DND-41 (cell line): ENCODE measurements at regions not wholly inside any gene's neighbourhood (a gene's known extent, or its start where the extent isn't known, plus 50 kb on each side); places are given as distances from the start of the nearest gene placed in this dataset.

Experiments used
- ATAC-seq: fragments of 200-7000 bp; cut with Tn5 transposase; 3 replicates; pipeline ENCODE4 v1.9.1; 2021; ENCODE audit warnings: low read depth; ENCODE audit not compliant: insufficient read depth
- DNase-seq: peaks from one replicate; pipeline ENCODE4 v3.0.0-alpha.2; 2020
- H2AFZ ChIP-seq: 2 replicates; pipeline ENCODE4 v1.6.0; 2012; ENCODE audit warnings: low read depth, low read length
- H3K27ac ChIP-seq: 2 replicates; pipeline ENCODE4 v1.5.1; 2012; ENCODE audit warnings: low read length, inconsistent platforms
- H3K27me3 ChIP-seq: fragments of 200-600 bp; sonication (generic); 2 replicates; pipeline ENCODE4 v1.6.0; 2012; ENCODE audit warnings: low read length, mild to moderate bottlenecking, inconsistent platforms; ENCODE audit not compliant: insufficient read depth, poor library complexity
- H3K36me3 ChIP-seq: 2 replicates; pipeline ENCODE4 v1.5.1; 2012; ENCODE audit warnings: low read length, inconsistent platforms; ENCODE audit not compliant: insufficient read depth
- H3K4me1 ChIP-seq: 2 replicates; pipeline ENCODE4 v1.5.1; 2012; ENCODE audit warnings: mild to moderate bottlenecking, low read length; ENCODE audit not compliant: insufficient read depth
- H3K4me2 ChIP-seq: 2 replicates; pipeline ENCODE4 v1.6.0; 2012; ENCODE audit warnings: mild to moderate bottlenecking, moderate library complexity, low read length, inconsistent platforms; ENCODE audit not compliant: insufficient read depth
- H3K4me3 ChIP-seq, 2 experiments: fragments of 200-600 bp in 1 of 2; shearing (Covaris generic) in 1 of 2; 2 replicates each; pipeline ENCODE4 v1.5.1; 2012 to 2016; ENCODE audit warnings: inconsistent platforms in 2 of 2, low read length in 2 of 2, mild to moderate bottlenecking in 2 of 2, low read depth in 1 of 2, moderate library complexity in 1 of 2
- H3K79me2 ChIP-seq: 2 replicates; pipeline ENCODE4 v1.6.0; 2012; ENCODE audit warnings: low read length, inconsistent platforms; ENCODE audit not compliant: insufficient read depth
- H3K9ac ChIP-seq: 2 replicates; pipeline ENCODE4 v1.6.0; 2012; ENCODE audit warnings: low read depth, mild to moderate bottlenecking, inconsistent platforms, low read length, moderate library complexity
- H3K9me3 ChIP-seq: 2 replicates; pipeline ENCODE4 v1.5.1; 2012; ENCODE audit warnings: low read length, moderate library complexity, mild to moderate bottlenecking, inconsistent platforms; ENCODE audit not compliant: insufficient read depth, severe bottlenecking
- H4K20me1 ChIP-seq: 2 replicates; pipeline ENCODE4 v1.6.0; 2012; ENCODE audit warnings: low read length; ENCODE audit not compliant: insufficient read depth
- EZH2 ChIP-seq: IDR thresholded peaks from 3 replicates; pipeline ENCODE4 v1.6.1; 2012; ENCODE audit warnings: borderline replicate concordance, low read depth, mild to moderate bottlenecking, moderate library complexity, low read length, inconsistent platforms; ENCODE audit not compliant: severe bottlenecking
- TF ChIP-seq, protein P1 (sequence below): IDR thresholded peaks from 2 replicates; pipeline ENCODE4 v1.5.1; 2012; ENCODE audit warnings: borderline replicate concordance, low read length, moderate library complexity, mild to moderate bottlenecking; ENCODE audit not compliant: poor library complexity, severe bottlenecking; ENCODE audit errors: extremely low read depth

DNA sequence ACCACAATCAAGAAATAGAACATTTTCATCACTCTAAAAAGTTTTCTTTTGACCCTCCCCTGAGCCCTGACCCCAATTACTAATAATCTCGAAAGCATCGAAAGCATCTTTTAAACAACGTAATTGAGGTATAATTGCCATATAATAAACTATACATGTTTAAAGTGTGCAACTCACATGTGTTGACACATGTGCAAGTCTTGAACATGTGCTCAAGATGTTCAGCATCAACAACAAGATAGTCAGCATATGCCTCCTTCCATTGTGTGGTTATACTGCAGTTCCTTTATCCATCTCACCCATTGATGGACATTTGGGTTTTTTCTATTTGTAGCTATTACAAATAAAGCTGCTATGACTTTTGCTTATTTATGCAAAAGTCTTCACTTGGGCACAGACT, 90.7 kb downstream of the RIPK4 start:
- Histone ChIP-seq H3K27me3 (no peaks in the 10 kb centered on the region), H4K20me1 (no peaks in the 10 kb centered on the region), H3K9ac (no peak overlapping the region), H3K79me2 (no peaks in the 10 kb centered on the region), H3K36me3 (no peaks in the 10 kb centered on the region), H3K4me3 (no peak overlapping the region), H2AFZ (no peak overlapping the region), H3K27ac (no peak overlapping the region), H3K4me2 (no peak overlapping the region), H3K9me3 (no peaks in the 10 kb centered on the region), H3K4me1 (peaks cover 8% of the 10 kb centered on the region; the same call in 1 of the 2 replicates)
- DNase-seq (no peak), ATAC-seq (no peak)
- TF ChIP-seq EZH2, result no peak
- TF ChIP-seq, protein P1, sequence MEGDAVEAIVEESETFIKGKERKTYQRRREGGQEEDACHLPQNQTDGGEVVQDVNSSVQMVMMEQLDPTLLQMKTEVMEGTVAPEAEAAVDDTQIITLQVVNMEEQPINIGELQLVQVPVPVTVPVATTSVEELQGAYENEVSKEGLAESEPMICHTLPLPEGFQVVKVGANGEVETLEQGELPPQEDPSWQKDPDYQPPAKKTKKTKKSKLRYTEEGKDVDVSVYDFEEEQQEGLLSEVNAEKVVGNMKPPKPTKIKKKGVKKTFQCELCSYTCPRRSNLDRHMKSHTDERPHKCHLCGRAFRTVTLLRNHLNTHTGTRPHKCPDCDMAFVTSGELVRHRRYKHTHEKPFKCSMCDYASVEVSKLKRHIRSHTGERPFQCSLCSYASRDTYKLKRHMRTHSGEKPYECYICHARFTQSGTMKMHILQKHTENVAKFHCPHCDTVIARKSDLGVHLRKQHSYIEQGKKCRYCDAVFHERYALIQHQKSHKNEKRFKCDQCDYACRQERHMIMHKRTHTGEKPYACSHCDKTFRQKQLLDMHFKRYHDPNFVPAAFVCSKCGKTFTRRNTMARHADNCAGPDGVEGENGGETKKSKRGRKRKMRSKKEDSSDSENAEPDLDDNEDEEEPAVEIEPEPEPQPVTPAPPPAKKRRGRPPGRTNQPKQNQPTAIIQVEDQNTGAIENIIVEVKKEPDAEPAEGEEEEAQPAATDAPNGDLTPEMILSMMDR, result no peak

DNA sequence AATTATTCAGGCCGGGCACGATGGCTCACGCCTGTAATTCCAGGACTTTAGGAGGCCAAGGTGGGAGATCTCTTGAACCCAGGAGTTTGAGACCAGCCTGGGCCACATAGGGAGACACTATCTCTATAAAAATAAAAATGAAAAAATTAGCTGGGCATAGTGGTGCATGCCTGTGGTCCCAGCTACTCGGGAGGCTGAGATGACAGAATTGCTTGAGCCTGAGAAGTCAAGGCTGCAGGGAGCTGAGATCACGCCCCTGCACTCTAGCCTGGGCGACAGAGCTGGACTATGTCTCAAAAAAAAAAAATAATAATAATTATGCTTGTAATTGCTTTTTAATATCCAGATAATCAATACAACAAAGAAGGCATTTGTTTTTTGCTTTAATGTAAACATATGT, 91.3 kb downstream of the RIPK4 start:
- Histone ChIP-seq H3K4me1 (peaks cover 8% of the 10 kb centered on the region; the same call in 1 of the 2 replicates), H3K9ac (no peak overlapping the region), H2AFZ (no peak overlapping the region), H3K27ac (no peak overlapping the region), H3K79me2 (no peaks in the 10 kb centered on the region), H4K20me1 (no peaks in the 10 kb centered on the region), H3K36me3 (no peaks in the 10 kb centered on the region), H3K27me3 (no peaks in the 10 kb centered on the region), H3K4me3 (no peak overlapping the region), H3K4me2 (no peak overlapping the region), H3K9me3 (no peaks in the 10 kb centered on the region)
- DNase-seq, result no peak
- no peak for ATAC-seq
- no peak for TF ChIP-seq EZH2
- TF ChIP-seq, protein P1, result no peak

DNA sequence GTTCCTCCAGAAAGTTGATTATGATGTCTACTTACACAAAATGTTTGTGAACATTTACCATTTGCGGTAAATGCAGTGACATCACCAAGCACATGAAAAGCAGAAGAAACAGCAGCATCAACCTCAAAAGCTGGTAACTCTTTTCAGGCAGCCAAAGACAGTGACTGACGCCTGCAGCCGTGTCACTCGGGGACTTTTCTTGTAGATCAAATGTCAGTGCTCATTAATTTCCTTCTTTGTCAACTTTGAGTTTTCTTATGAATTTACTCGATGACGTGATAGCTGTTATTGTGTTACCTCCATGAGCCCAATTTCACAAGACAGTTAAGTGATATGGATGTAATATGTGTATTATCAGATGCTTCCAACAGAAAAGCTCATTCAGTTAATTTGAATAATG, 92.5 kb downstream of the RIPK4 start:
- no peak overlapping the region for H3K27ac ChIP-seq
- TF ChIP-seq, protein P1, result no peak
- no peak for TF ChIP-seq EZH2
- ATAC-seq, result no peak

More for the DNA sequence above, 92.5 kb downstream of the RIPK4 start:
- Histone ChIP-seq H3K4me2 (no peak overlapping the region), H4K20me1 (no peaks in the 10 kb centered on the region), H3K36me3 (no peaks in the 10 kb centered on the region), H3K9me3 (no peaks in the 10 kb centered on the region), H3K4me1 (peaks cover 8% of the 10 kb centered on the region; the same call in 1 of the 2 replicates), H3K9ac (no peak overlapping the region), H2AFZ (no peak overlapping the region), H3K79me2 (no peaks in the 10 kb centered on the region), H3K4me3 (no peak overlapping the region), H3K27me3 (no peaks in the 10 kb centered on the region)
- no peak for DNase-seq
